PC-9 (cell line): ENCODE measurements at regions not wholly inside any gene's neighbourhood (a gene's known extent, or its start where the extent isn't known, plus 50 kb on each side); places are given as distances from the start of the nearest gene placed in this dataset.

Experiments used
- BruUV-seq: library from RNA; stranded (reverse); fragments of 400-500 nt; replicated peaks from 2 replicates; lab custom pipeline; 2021; lab: Mats Ljungman, UMichigan
- CTCF ChIA-PET: fragments of 300-600 bp; sonication (Branson Sonifier 250); formaldehyde crosslinking; loops from one replicate; lab custom pipeline; 2022; ENCODE audit warnings: antibody characterized with exemption; lab: Charles Lee
- POLR2A ChIA-PET: fragments of 300-600 bp; sonication (Branson Sonifier 250); formaldehyde crosslinking; loops from one replicate; lab custom pipeline; 2022; ENCODE audit warnings: antibody characterized with exemption; ENCODE audit not compliant: unreplicated experiment; lab: Charles Lee
- DNase-seq, 2 experiments: peaks; one replicate each; pipeline versions ENCODE4 v3.0.0 to v3.0.0-alpha.2; 2015 to 2022; ENCODE audit warnings: mixed read lengths in 1 of 2
- H2AFZ ChIP-seq: fragments of 200-600 bp; sonication (generic); 2 replicates; pipeline ENCODE4 v1.8.1; 2017; ENCODE audit warnings: antibody characterized with exemption
- H3F3A ChIP-seq: fragments of 200-600 bp; sonication (generic); 2 replicates; pipeline ENCODE4 v1.8.1; 2017; ENCODE audit warnings: antibody characterized with exemption, mild to moderate bottlenecking, low read depth; ENCODE audit not compliant: insufficient read depth
- H3K27ac ChIP-seq: fragments of 200-600 bp; sonication (generic); 2 replicates; pipeline ENCODE4 v1.6.1; 2016; ENCODE audit warnings: mixed run types
- H3K27me3 ChIP-seq: fragments of 200-600 bp; sonication (generic); 2 replicates; pipeline ENCODE4 v1.6.1; 2016; ENCODE audit warnings: low read depth, mixed run types; ENCODE audit not compliant: insufficient read depth
- H3K36me3 ChIP-seq: fragments of 200-600 bp; sonication (generic); 2 replicates; pipeline ENCODE4 v1.6.1; 2016; ENCODE audit warnings: low read depth, mixed run types
- H3K4me1 ChIP-seq: fragments of 200-600 bp; sonication (generic); replicated peaks from 2 replicates; pipeline ENCODE4 v1.6.1; 2016; ENCODE audit warnings: mixed run types; ENCODE audit not compliant: insufficient read depth
- H3K4me2 ChIP-seq: fragments of 200-600 bp; sonication (generic); 2 replicates; pipeline ENCODE4 v1.6.1; 2017; ENCODE audit warnings: mixed run types
- H3K4me3 ChIP-seq: fragments of 200-600 bp; sonication (generic); 2 replicates; pipeline ENCODE4 v1.6.1; 2016; ENCODE audit warnings: mixed run types
- H3K79me2 ChIP-seq: fragments of 200-600 bp; sonication (generic); 2 replicates; pipeline ENCODE4 v1.6.1; 2017; ENCODE audit warnings: low read depth, mixed run types
- H3K9me2 ChIP-seq: fragments of 200-600 bp; sonication (generic); 2 replicates; pipeline ENCODE4 v1.8.1; 2017; ENCODE audit warnings: mild to moderate bottlenecking; ENCODE audit not compliant: insufficient read depth
- H3K9me3 ChIP-seq: fragments of 200-600 bp; sonication (generic); 2 replicates; pipeline ENCODE4 v1.8.1; 2016; ENCODE audit warnings: low read depth; ENCODE audit not compliant: insufficient read depth
- H4K20me1 ChIP-seq: fragments of 200-600 bp; sonication (generic); 2 replicates; pipeline ENCODE4 v1.8.1; 2017; ENCODE audit not compliant: insufficient read depth
- CTCF ChIP-seq: fragments of 200-600 bp; sonication (generic); conservative IDR thresholded peaks from 2 replicates; pipeline ENCODE4 v1.6.1; 2017; ENCODE audit warnings: mixed run types, antibody characterized with exemption, mild to moderate bottlenecking, moderate library complexity
- EZH2 ChIP-seq: fragments of 200-600 bp; sonication (generic); IDR thresholded peaks from 2 replicates; pipeline ENCODE4 v1.8.0; 2017; ENCODE audit warnings: antibody characterized with exemption, low read depth
- intact Hi-C: fragments of 100-400 bp; cut with micrococcal nuclease; formaldehyde crosslinking; loops from one replicate; pipeline ENCODE4 v1.10.0; 2022; ENCODE audit not compliant: unreplicated experiment

- Histone ChIP-seq H3K36me3 (no peaks in the 10 kb centered on the region), H3K27me3 (peaks cover 79% of the 10 kb centered on the region), H3K4me2 (no peak overlapping the region), H4K20me1 (0 out of 2 replicates have a peak, but pooled peaks cover 3% of the 10 kb centered on the region), H3K4me1 (no peaks in the 10 kb centered on the region), H3K4me3 (no peak overlapping the region), H2AFZ (no peak overlapping the region), H3K79me2 (no peaks in the 10 kb centered on the region), H3K9me3 (no peaks in the 10 kb centered on the region), H3K9me2 (no peaks in the 10 kb centered on the region), H3F3A (no peaks in the 10 kb centered on the region), H3K27ac (no peak overlapping the region)
- ChIA-PET POLR2A (no interaction called here), CTCF (no interaction called here)
- no peak for TF ChIP-seq CTCF
- TF ChIP-seq EZH2 = no peak
- no peak for DNase-seq
- intact Hi-C loops = no loop called here
- BruUV-seq = no TSS peak
Observed at GRCh38 chr20:63074182-63074581, 67.4 kb upstream of the BHLHE23 start.

- Histone ChIP-seq H3K9me2 (no peaks in the 10 kb centered on the region), H3K27me3 (peaks cover 83% of the 10 kb centered on the region), H3K4me1 (no peaks in the 10 kb centered on the region), H3K27ac (no peak overlapping the region), H3K4me3 (no peak overlapping the region), H3K4me2 (no peak overlapping the region), H2AFZ (no peak overlapping the region), H3K36me3 (no peaks in the 10 kb centered on the region), H3K9me3 (no peaks in the 10 kb centered on the region), H4K20me1 (0 out of 2 replicates have a peak, but pooled peaks cover 3% of the 10 kb centered on the region), H3F3A (no peaks in the 10 kb centered on the region), H3K79me2 (no peaks in the 10 kb centered on the region)
- no peak for DNase-seq
- TF ChIP-seq CTCF = no peak
- TF ChIP-seq EZH2 = no peak
- no TSS peak for BruUV-seq
- intact Hi-C loops = no loop called here
- POLR2A ChIA-PET = no interaction called here
- CTCF ChIA-PET = no interaction called here
Observed at GRCh38 chr20:63073738-63074065, 66.9 kb upstream of the BHLHE23 start.

- DNase-seq = no peak
- ChIA-PET CTCF (no interaction called here), POLR2A (no interaction called here)
- Histone ChIP-seq H3K4me1 (no peaks in the 10 kb centered on the region), H3F3A (no peaks in the 10 kb centered on the region), H3K4me2 (no peak overlapping the region), H2AFZ (no peak overlapping the region), H4K20me1 (0 out of 2 replicates have a peak, but pooled peaks cover 3% of the 10 kb centered on the region), H3K36me3 (no peaks in the 10 kb centered on the region), H3K4me3 (no peak overlapping the region), H3K27ac (no peak overlapping the region), H3K9me2 (no peaks in the 10 kb centered on the region), H3K79me2 (no peaks in the 10 kb centered on the region), H3K27me3 (peaks cover 81% of the 10 kb centered on the region), H3K9me3 (no peaks in the 10 kb centered on the region)
- intact Hi-C loops = no loop called here
- TF ChIP-seq EZH2 = no peak
- no peak for TF ChIP-seq CTCF
- no TSS peak for BruUV-seq
Observed at GRCh38 chr20:63072991-63073737, 66.4 kb upstream of the BHLHE23 start.
